ENCODE measurements at regions not wholly inside any gene's neighbourhood (a gene's known extent, or its start where the extent isn't known, plus 50 kb on each side); places are given as distances from the start of the nearest gene placed in this dataset.

GRCh38 chr1:17920881-17921640 lies 165.9 kb downstream of the ACTL8 start:
- no peak for TF ChIP-seq POLR2A (IDR thresholded peaks at IDR 0.05)
- TF ChIP-seq CTCF (IDR thresholded peaks at IDR 0.05), result no peak
